H9 (cell line): ENCODE measurements at regions not wholly inside any gene's neighbourhood (a gene's known extent, or its start where the extent isn't known, plus 50 kb on each side); places are given as distances from the start of the nearest gene placed in this dataset.

Experiments used
- DNase-seq: peaks from one replicate; pipeline ENCODE4 v3.0.0-alpha.2; 2017
- H2AFZ ChIP-seq: one replicate; pipeline ENCODE4 v1.6.1; 2013; ENCODE audit warnings: mild to moderate bottlenecking, low read length, control low read depth, moderate library complexity
- H2AK5ac ChIP-seq: 2 replicates; pipeline ENCODE4 v1.6.1; 2013; ENCODE audit warnings: low read length, control low read depth, mixed read lengths; ENCODE audit not compliant: insufficient read length
- H2BK120ac ChIP-seq: one replicate; pipeline ENCODE4 v1.6.1; 2013; ENCODE audit warnings: low read depth, mild to moderate bottlenecking, low read length, control low read depth, inconsistent platforms; ENCODE audit not compliant: poor library complexity, severe bottlenecking
- H2BK12ac ChIP-seq: 2 replicates; pipeline ENCODE4 v1.6.1; 2013; ENCODE audit warnings: low read length, control low read depth, mixed read lengths, low read depth; ENCODE audit not compliant: insufficient read length
- H2BK15ac ChIP-seq: 2 replicates; pipeline ENCODE4 v1.6.1; 2013; ENCODE audit warnings: low read depth, low read length, control low read depth
- H2BK20ac ChIP-seq: one replicate; pipeline ENCODE4 v1.6.1; 2013; ENCODE audit warnings: low read depth, mild to moderate bottlenecking, low read length, control low read depth, inconsistent platforms; ENCODE audit not compliant: poor library complexity, severe bottlenecking
- H2BK5ac ChIP-seq: 2 replicates; pipeline ENCODE4 v1.6.1; 2013; ENCODE audit warnings: low read length, control low read depth, mixed read lengths; ENCODE audit not compliant: insufficient read length
- H3K14ac ChIP-seq: 2 replicates; pipeline ENCODE4 v1.6.1; 2013; ENCODE audit warnings: low read length, control low read depth; ENCODE audit not compliant: insufficient read depth
- H3K18ac ChIP-seq: 2 replicates; pipeline ENCODE4 v1.6.1; 2013; ENCODE audit warnings: low read depth, mild to moderate bottlenecking, mixed read lengths, low read length, control low read depth; ENCODE audit not compliant: insufficient read length
- H3K23ac ChIP-seq: 2 replicates; pipeline ENCODE4 v1.6.1; 2013; ENCODE audit warnings: low read length, control low read depth, mixed read lengths, low read depth; ENCODE audit not compliant: insufficient read length
- H3K23me2 ChIP-seq: 2 replicates; pipeline ENCODE4 v1.6.1; 2013; ENCODE audit warnings: low read depth, mild to moderate bottlenecking, mixed read lengths, low read length, control low read depth; ENCODE audit not compliant: insufficient read length, poor library complexity, severe bottlenecking
- H3K27ac ChIP-seq: 2 replicates; pipeline ENCODE4 v1.5.1; 2013; ENCODE audit warnings: low read length, control low read depth, mixed read lengths, low read depth; ENCODE audit not compliant: insufficient read length
- H3K27me3 ChIP-seq: 2 replicates; pipeline ENCODE4 v1.6.1; 2013; ENCODE audit warnings: low read length, control low read depth, inconsistent platforms; ENCODE audit not compliant: insufficient read depth
- H3K4ac ChIP-seq: 2 replicates; pipeline ENCODE4 v1.6.1; 2013; ENCODE audit warnings: low read depth, mild to moderate bottlenecking, control low read depth, inconsistent platforms, low read length, moderate library complexity
- H3K4me1 ChIP-seq: 2 replicates; pipeline ENCODE4 v1.6.1; 2013; ENCODE audit warnings: low read length, control low read depth, inconsistent platforms; ENCODE audit not compliant: insufficient read depth
- H3K4me2 ChIP-seq: 2 replicates; pipeline ENCODE4 v1.6.1; 2013; ENCODE audit warnings: low read length, control low read depth, mixed read lengths; ENCODE audit not compliant: insufficient read length, insufficient read depth
- H3K56ac ChIP-seq: 2 replicates; pipeline ENCODE4 v1.6.1; 2013; ENCODE audit warnings: low read depth, mild to moderate bottlenecking, mixed read lengths, low read length, control low read depth; ENCODE audit not compliant: insufficient read length
- H3K79me1 ChIP-seq: 2 replicates; pipeline ENCODE4 v1.6.1; 2013; ENCODE audit warnings: low read depth, mild to moderate bottlenecking, moderate library complexity, low read length, control low read depth, inconsistent platforms; ENCODE audit not compliant: insufficient read depth, poor library complexity, severe bottlenecking
- H3K79me2 ChIP-seq: 2 replicates; pipeline ENCODE4 v1.6.1; 2013; ENCODE audit warnings: low read length, control low read depth, inconsistent platforms; ENCODE audit not compliant: insufficient read depth
- H3K9ac ChIP-seq: 2 replicates; pipeline ENCODE4 v1.6.1; 2013; ENCODE audit warnings: low read length, control low read depth, mixed read lengths; ENCODE audit not compliant: insufficient read length; ENCODE audit errors: extremely low read depth
- H3K9me3 ChIP-seq: one replicate; pipeline ENCODE4 v1.6.1; 2013; ENCODE audit warnings: low read depth, low read length, inconsistent platforms; ENCODE audit not compliant: control insufficient read depth
- H3T11ph ChIP-seq: one replicate; pipeline ENCODE4 v1.6.1; 2013; ENCODE audit warnings: mild to moderate bottlenecking, low read length, control low read depth, inconsistent platforms
- H4K20me1 ChIP-seq: one replicate; pipeline ENCODE4 v1.6.1; 2013; ENCODE audit not compliant: control insufficient read depth, insufficient read length, insufficient read depth
- H4K5ac ChIP-seq: 2 replicates; pipeline ENCODE4 v1.6.1; 2013; ENCODE audit warnings: low read depth, mild to moderate bottlenecking, mixed read lengths, low read length, control low read depth; ENCODE audit not compliant: insufficient read length
- H4K8ac ChIP-seq: replicated peaks from 2 replicates; pipeline ENCODE4 v1.6.1; 2013; ENCODE audit warnings: low read length, control low read depth, mixed read lengths, low read depth; ENCODE audit not compliant: insufficient read length
- H4K91ac ChIP-seq: 2 replicates; pipeline ENCODE4 v1.6.1; 2013; ENCODE audit warnings: low read depth, mild to moderate bottlenecking, moderate library complexity, mixed read lengths, low read length, control low read depth; ENCODE audit not compliant: insufficient read length
- H3K27ac Mint-ChIP-seq, 3 experiments: 2 replicates in 2 of 3; 3 replicates in 1 of 3; pipeline ENCODE4 v1.8.0; 2020 to 2021; ENCODE audit warnings: mixed read lengths in 3 of 3, mild to moderate bottlenecking in 1 of 3, moderate library complexity in 1 of 3
- H3K27me3 Mint-ChIP-seq: 2 replicates; pipeline ENCODE4 v1.8.0; 2021; ENCODE audit warnings: low read depth, mild to moderate bottlenecking, moderate library complexity, mixed read lengths
- H3K36me3 Mint-ChIP-seq, 3 experiments: 2 replicates in 2 of 3; 3 replicates in 1 of 3; pipeline ENCODE4 v1.8.0; 2020 to 2021; ENCODE audit warnings: low read depth in 3 of 3, mixed read lengths in 3 of 3; ENCODE audit not compliant: insufficient read depth in 1 of 3
- H3K4me1 Mint-ChIP-seq, 2 experiments: 2 replicates each; pipeline ENCODE4 v1.8.0; 2020; ENCODE audit warnings: mixed read lengths in 2 of 2
- H3K4me3 Mint-ChIP-seq, 2 experiments: 2 replicates in 1 of 2; 3 replicates in 1 of 2; pipeline ENCODE4 v1.8.0; 2020 to 2021; ENCODE audit warnings: mild to moderate bottlenecking in 2 of 2, mixed read lengths in 2 of 2, moderate library complexity in 1 of 2
- H3K9me3 Mint-ChIP-seq, 2 experiments: 2 replicates in 1 of 2; 3 replicates in 1 of 2; pipeline ENCODE4 v1.8.0; 2020; ENCODE audit warnings: mild to moderate bottlenecking in 2 of 2, mixed read lengths in 2 of 2, moderate library complexity in 1 of 2
- WGBS: extraction: QIAGEN DNeasy Blood & Tissue Kit; methylation state at CpG from one replicate; pipeline ENCODE4 v1.1.7; 2013; ENCODE audit warnings: missing lambda C conversion rate, low lambda C conversion rate, mixed read lengths; ENCODE audit not compliant: insufficient read length; ENCODE audit errors: extremely low coverage; 5-methylcytosine and 5-hydroxymethylcytosine counted together
- TF ChIP-seq, protein P1 (sequence below): fragments of 200-600 bp; sonication (generic); conservative IDR thresholded peaks from 3 replicates; pipeline ENCODE4 v1.8.0; 2021; ENCODE audit warnings: antibody characterized with exemption, mild to moderate bottlenecking

DNA sequence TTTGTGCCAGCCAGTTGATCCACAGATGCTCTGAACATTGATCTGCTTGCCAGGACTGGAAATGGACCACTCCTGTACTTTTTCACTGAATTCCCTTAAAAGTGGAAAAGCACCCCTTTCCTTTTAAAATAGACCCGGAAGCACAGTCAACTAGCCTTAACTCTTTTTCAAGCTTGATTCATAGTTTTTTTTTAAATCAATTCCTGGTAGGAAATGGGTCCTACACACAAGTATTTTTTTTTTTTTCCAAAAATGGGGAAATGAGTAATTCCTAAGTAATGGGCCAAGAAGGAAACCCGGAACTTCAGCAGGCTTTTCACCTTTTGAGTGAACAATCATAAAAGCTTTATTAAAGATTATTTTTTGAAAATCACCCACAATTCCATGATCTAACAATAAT, 234.4 kb upstream of the ADAMTS9 start:
- H3K56ac ChIP-seq, result no peak overlapping the region
- H4K91ac ChIP-seq, result no peak overlapping the region
- H3K23me2 ChIP-seq, result no peaks in the 10 kb centered on the region
- no peaks in the 10 kb centered on the region for H3K9me3 ChIP-seq
- no peak overlapping the region for H2BK120ac ChIP-seq
- H3K4me2 ChIP-seq, result no peak overlapping the region
- H3K79me1 ChIP-seq, result no peaks in the 10 kb centered on the region
- TF ChIP-seq, protein P1, sequence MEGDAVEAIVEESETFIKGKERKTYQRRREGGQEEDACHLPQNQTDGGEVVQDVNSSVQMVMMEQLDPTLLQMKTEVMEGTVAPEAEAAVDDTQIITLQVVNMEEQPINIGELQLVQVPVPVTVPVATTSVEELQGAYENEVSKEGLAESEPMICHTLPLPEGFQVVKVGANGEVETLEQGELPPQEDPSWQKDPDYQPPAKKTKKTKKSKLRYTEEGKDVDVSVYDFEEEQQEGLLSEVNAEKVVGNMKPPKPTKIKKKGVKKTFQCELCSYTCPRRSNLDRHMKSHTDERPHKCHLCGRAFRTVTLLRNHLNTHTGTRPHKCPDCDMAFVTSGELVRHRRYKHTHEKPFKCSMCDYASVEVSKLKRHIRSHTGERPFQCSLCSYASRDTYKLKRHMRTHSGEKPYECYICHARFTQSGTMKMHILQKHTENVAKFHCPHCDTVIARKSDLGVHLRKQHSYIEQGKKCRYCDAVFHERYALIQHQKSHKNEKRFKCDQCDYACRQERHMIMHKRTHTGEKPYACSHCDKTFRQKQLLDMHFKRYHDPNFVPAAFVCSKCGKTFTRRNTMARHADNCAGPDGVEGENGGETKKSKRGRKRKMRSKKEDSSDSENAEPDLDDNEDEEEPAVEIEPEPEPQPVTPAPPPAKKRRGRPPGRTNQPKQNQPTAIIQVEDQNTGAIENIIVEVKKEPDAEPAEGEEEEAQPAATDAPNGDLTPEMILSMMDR, result no peak
- H3T11ph ChIP-seq, result no peak overlapping the region
- no CpG with 5 or more reads among the region's 2 CpGs for WGBS
- H3K4me3 Mint-ChIP-seq, result no peak overlapping the region
- H3K4me1 Mint-ChIP-seq, result peaks cover 19 to 24% of the 10 kb centered on the region in 2 experiments
- H2BK20ac ChIP-seq, result no peak overlapping the region
- no peaks in the 10 kb centered on the region; a peak in 1 of 7 replicates for H3K36me3 Mint-ChIP-seq
- H3K9me3 Mint-ChIP-seq, result no peaks in the 10 kb centered on the region
- H3K14ac ChIP-seq, result no peak overlapping the region
- no peak overlapping the region for H2AFZ ChIP-seq
- H3K27ac ChIP-seq, result no peak overlapping the region
- H3K9ac ChIP-seq, result no peak overlapping the region
- H2AK5ac ChIP-seq, result no peak overlapping the region
- H2BK12ac ChIP-seq, result no peak overlapping the region
- no peak overlapping the region for H3K18ac ChIP-seq
- H2BK5ac ChIP-seq, result no peak overlapping the region
- DNase-seq, result no peak
- peaks cover 5% of the 10 kb centered on the region for H3K27me3 Mint-ChIP-seq
- H4K8ac ChIP-seq, result no peak overlapping the region
- H3K23ac ChIP-seq, result no peak overlapping the region
- H3K27ac Mint-ChIP-seq, result no peak overlapping the region
- no peak overlapping the region for H3K4ac ChIP-seq
- no peaks in the 10 kb centered on the region for H3K27me3 ChIP-seq
- peaks cover under 1% of the 10 kb centered on the region for H3K4me1 ChIP-seq
- no peaks in the 10 kb centered on the region for H4K20me1 ChIP-seq
- H2BK15ac ChIP-seq, result no peak overlapping the region
- no peaks in the 10 kb centered on the region for H3K79me2 ChIP-seq
- H4K5ac ChIP-seq, result no peak overlapping the region
